ENCODE measurements at regions not wholly inside any gene's neighbourhood (a gene's known extent, or its start where the extent isn't known, plus 50 kb on each side); places are given as distances from the start of the nearest gene placed in this dataset.

- no peak for TF ChIP-seq REST (tag by site-specific recombination; IDR thresholded peaks at IDR 0.05)
- TF ChIP-seq ZFHX2 (tag by site-specific recombination; conservative IDR thresholded peaks at IDR 0.05) = no peak
- TF ChIP-seq ZBTB7A (tag by site-specific recombination; IDR thresholded peaks at IDR 0.05; ENCODE audit: low read depth) = no peak
- TF ChIP-seq CTCF (tag by site-specific recombination; IDR thresholded peaks at IDR 0.05) = no peak
- no peak for TF ChIP-seq HOXA7 (CRISPR knock-in tag; IDR thresholded peaks at IDR 0.05; ENCODE audit: borderline replicate concordance)
- no peak for TF ChIP-seq ELK4 (IDR thresholded peaks at IDR 0.05; ENCODE audit: borderline replicate concordance, low read depth, low read length)
- TF ChIP-seq REPIN1 (tag by site-specific recombination; IDR thresholded peaks at IDR 0.05; ENCODE audit: low read depth) = no peak
- no peak for TF ChIP-seq PBX3 (CRISPR knock-in tag; IDR thresholded peaks at IDR 0.05)
- no peak for TF ChIP-seq ZNF654 (tag by site-specific recombination; IDR thresholded peaks at IDR 0.05; ENCODE audit: low read depth)
- no peak for TF ChIP-seq MZF1 (tag by site-specific recombination; IDR thresholded peaks at IDR 0.05; ENCODE audit: borderline replicate concordance)
- no peak for TF ChIP-seq KLF1 (tag by site-specific recombination; IDR thresholded peaks at IDR 0.05)
- no peak for TF ChIP-seq ZNF24 (tag by site-specific recombination; IDR thresholded peaks at IDR 0.05)
- no peak for TF ChIP-seq PRDM2 (tag by site-specific recombination; IDR thresholded peaks at IDR 0.05; ENCODE audit: borderline replicate concordance)
- no peak for TF ChIP-seq PRDM4 (tag by site-specific recombination; IDR thresholded peaks at IDR 0.05)
These were observed 53.8 kb upstream of the TUBA3E start for GRCh38 chr2:130251873-130252620.
